HG02623 (cell line): ENCODE measurements at regions not wholly inside any gene's neighbourhood (a gene's known extent, or its start where the extent isn't known, plus 50 kb on each side); places are given as distances from the start of the nearest gene placed in this dataset.
A peak's percentile ranks its signal among the peaks of the same experiment; 100 is the strongest.

Experiments used
- ATAC-seq: cut with Tn5 transposase; IDR thresholded peaks from one replicate; pipeline ENCODE4 v1.9.1; 2021; ENCODE audit warnings: moderate library complexity; ENCODE audit not compliant: unreplicated experiment

DNA sequence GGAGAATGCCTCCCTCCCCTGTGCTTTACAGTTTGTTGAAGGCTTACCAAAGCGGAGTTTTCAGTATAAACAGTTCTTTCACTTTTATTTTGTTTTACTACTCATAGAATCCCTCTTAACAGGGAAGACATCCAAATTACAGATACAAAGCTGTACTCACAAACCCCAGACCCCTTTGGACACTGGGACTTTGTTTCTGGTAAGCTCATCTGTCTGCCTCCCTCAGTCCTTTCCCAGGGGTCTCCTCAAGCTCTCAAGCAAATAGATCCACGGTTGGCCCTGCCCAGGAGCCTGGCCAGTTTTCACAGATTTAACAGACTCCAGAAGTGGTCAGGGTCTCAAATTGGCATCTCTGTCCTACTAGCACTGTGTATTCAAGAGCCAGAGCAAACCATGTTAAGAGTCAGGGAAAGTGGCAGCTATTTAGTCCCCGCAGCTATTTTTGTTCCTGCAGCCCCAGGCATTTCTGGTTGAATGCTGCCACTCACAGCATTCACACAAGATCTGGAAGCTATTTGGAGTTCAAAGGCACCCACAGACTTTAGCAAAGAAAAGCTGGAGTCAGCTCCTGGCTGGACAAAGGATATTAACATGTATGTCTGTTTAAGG is 54.2 kb downstream of the TMEM100 start:
- no peak for ATAC-seq

DNA sequence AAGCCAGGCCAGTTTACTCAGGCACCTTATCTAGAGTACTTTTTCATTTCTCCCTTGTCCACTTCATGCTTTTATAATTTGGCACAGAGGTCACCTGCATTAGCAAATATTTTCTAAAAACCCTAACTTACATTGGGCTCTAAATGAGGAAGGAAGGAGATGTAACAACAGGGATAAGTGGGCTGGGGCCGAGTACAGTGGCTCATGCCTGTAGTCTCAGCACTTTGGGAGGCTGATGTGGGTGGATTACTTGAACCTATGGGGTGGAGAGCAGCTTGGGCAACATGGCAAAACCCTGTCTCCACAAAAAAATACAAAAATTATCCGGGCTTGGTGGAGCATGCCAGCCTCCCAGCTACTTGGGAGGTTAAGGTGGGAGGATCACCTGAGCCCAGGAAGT is 55.9 kb downstream of the TMEM100 start:
- ATAC-seq: no peak

DNA sequence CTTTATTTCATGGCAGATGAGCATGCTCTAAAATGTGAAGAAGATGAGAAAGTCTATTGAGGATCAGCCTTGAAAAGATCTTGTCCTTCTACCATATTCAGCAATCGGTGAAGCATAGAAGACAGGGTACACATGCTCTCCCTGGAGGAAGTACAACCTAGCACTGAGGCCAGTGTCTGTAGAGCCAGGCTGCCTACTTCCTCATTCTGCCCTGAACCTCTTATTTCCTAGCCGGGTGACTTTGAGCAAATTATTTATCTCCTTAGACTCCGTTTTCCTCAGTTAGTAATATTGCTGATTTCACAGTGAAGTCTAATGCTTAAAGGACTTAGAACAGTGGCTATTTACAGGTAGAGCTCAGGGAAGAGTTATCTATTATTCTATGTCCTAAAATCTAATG is 58.4 kb downstream of the TMEM100 start:
- ATAC-seq: peak; percentile 66

DNA sequence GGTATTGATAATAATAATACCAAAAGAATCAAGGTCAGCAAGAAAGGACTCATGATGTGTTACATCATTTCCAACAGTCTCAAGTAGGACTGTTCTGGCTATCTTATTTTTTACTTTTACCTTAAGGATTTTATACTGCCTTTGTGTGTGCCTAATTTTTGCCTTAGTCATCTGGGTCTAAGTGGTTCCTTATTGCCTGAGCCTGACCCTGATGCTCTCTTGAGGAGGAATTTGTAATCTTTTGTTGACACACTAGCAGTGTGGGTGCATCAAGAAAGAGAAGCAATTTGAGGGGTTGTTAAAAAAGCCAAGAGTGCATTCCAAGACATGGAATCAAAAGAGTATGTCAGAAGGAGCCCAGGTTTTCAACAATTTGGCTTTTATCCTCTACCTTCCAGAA is 59.3 kb downstream of the TMEM100 start:
- ATAC-seq: no peak

DNA sequence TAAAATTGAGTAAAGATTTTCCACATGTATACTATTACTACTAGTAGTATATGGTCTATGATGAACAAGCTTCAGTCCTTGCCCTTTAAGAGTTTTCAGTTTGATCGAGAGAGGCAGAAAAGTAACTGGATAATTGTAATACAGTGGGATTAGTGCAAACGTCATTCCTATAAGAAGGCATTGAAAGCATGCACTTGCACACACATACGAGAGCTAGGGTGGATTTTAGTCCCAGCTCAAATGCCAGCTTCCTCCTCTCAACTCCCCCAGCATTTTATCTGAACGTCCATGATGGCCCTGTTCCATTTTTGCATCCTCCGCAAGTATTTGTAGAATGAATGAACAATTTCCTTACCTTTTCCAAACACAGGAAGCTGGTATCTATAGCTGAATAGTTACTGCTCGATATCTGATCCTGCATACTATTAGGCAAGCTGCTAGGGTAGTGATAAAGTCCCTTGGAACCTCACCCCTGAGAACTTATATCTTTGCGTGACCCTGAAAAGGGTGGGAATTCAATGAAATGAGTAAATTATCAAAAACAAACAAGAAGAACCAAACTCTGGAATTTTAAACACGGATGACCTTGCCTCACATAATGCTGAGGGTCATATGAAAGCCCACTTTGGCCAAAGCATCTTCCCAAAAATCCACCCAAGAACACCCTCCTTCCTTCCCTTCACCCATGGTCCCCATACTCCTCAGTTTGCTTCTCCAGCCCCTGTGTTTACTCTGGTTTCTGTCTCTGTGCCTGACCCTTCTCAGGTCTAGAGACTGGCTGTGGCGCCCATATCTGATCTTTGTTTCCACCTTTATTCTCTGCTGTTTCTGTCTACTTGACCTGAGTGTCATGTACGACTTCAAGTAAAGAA is 60.5 kb downstream of the TMEM100 start:
- ATAC-seq: no peak

DNA sequence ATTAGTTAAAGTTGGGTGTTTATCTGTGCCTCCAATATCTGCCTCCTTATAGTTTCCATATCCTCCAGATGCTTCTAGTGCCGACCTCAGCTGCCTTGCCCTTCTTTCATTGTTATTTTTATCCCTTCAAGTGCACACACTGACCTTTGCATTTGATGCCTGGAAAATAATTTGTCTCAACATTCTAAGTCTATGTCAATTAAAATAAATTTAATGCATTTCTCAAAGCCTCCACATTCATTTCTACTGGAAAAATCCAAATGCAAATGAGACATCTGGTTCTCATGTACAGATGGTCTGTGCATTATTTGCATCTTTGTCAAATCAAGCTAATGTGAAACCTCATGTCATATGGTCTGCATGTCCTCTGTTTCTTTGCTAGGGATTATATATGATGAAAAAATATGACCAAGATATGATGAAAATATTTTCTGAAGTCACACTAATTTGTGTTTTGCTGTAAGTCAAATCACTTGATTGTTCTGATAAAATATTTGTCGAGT is 61.4 kb downstream of the TMEM100 start:
- no peak for ATAC-seq

DNA sequence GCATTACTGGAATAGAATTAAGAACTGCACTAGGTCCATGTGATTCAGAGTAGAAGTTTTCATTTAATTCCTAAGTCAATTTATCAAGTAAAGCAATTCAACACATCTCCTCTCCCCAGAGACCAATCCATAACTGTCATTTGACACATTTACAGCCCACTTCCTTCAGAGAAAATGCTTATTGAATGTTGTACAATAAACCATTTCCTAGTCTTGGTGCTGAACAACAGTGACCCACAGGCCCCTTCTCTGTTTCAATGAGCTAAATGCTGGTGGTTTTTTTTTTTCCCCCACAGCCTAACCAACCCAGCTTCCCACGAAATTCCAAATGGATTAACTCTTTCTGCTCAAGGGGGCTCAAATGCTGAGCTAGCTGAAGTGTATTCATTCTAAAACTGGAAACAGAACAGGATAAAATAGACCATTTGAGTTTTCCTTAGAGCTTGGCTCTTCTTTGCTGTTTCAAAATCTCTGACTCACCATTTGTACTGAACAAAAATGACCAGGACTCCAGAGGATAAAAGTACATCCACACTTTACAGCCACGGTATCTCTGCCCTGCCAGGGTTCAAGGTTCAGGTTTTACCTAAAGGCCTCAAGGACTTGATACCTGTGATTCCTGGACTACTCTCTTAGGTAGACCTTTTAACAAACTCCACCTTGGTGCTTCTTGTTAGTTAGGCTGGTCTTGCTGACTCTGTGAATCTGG is 62.3 kb downstream of the TMEM100 start:
- ATAC-seq: no peak

DNA sequence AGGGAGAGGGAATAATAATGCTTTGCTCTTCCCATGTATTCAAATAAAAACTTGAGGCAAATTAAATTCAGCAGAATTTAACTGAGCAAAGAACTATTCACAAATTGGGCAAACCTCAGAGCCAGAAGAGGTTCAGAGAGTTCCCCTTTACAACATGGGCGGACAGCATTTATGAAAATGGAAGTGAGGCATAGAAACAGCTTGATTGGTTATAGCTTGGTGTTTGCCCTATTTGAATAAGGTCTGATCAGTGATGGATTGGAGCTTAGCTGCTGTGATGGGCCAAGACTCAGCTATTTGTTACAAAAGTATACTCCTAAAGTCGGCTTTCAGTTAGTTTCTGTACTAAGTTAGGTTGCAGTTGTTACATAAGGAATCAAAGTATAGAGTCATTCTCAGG is 63.0 kb downstream of the TMEM100 start:
- ATAC-seq: no peak

DNA sequence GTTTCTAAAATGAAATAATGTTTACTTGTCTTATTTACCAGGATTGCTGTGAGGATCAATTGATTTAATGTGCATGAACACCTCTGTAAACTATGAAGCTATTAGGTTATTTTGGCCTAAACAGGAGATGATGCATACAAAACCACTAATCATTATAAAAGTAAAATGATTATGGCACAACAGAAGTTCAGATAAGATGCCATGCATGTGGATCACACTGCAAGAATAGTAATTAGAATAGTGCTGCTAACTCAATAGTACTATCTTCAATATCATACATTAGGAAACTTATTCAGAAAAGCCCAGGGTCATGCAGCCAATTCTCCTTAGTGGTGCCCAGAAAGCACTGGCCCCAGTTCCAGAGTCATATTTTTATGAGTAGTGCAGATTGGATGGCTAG is 66.9 kb downstream of the TMEM100 start:
- ATAC-seq: no peak

DNA sequence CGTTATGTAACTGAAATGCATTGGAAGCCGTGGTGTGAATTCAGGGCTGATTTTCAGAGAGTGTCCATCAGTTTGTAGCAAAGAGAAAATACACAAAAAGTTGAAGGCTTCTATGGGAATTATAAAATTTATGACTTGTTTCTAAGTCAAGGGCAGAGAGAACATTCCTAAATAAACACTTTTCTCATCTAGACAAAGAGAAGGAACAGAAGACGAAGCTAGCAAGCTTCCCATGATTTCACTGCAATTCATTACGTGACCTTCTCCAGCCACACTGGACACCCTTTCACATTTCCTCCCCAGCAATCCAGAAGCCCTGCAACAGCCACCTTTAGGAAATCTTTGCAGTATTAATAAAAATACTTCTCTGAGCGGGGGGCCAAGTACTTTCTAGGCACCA is 67.8 kb downstream of the TMEM100 start:
- no peak for ATAC-seq

DNA sequence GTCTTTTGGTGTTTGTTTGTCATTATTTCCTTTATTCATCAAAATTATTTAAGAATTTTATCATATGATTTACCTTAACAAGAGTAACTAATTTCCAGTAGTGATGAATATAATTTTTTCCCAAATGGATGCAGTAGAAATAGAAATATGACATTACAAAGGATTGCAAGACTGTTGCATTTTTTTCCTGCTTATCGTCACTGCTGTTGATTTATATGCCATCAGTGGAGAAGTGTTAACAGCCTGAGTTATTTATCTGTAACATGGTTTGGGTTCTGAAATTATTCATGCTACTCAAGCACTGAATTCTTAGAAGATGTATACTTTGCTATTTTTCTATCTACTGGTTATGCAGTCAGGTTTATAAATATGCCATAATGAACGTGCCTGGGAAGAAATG is 68.6 kb downstream of the TMEM100 start:
- ATAC-seq: no peak

DNA sequence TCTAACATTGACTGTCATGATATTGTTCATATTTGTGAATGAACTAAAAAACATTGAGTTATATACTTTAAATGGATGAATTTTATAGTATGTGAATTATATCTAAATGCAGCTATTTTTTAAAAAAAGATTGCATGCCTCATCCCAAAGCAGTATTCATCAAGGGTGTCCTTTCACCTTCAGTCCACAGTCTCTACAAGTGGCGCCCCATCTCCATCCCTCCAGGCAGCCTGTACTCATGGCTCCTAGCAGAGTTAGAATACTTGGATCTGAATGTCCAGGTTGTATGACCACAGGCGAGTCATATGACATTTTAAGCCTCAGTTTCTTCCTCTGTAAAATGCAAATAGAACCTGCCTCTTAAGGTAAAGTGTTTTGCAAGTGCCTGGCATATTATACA is 69.8 kb downstream of the TMEM100 start:
- no peak for ATAC-seq

DNA sequence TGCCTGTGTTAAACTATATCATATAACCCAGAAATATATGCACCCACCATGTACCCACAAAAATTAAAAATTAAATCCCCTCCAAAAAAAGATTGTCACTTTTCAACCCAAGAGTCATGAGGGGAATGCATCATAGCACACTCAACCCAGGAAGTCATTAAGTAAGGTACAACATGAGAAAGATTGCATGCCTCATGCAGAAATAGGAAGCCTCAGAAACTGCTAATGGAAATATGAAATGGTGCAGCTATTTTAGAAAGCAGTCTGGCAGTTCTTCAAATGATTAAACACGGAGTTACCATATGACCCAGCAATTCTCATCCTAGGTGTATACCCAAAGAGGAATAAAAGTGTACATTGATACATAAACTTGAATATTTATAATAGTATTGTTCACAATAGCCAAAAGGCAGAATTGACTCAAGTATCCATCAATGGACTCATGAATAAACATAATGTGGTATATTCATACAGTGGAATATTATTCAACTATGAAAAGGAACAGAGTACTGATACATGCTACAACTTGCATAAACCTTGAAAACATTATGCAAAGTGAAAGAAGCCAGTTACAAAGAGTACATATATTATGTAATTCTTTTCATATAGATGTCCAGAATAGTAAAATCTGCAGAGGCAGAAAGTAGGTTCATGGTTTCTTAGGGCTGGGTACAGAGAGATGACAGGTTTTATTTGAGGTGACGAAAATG is 70.4 kb downstream of the TMEM100 start:
- ATAC-seq: no peak

DNA sequence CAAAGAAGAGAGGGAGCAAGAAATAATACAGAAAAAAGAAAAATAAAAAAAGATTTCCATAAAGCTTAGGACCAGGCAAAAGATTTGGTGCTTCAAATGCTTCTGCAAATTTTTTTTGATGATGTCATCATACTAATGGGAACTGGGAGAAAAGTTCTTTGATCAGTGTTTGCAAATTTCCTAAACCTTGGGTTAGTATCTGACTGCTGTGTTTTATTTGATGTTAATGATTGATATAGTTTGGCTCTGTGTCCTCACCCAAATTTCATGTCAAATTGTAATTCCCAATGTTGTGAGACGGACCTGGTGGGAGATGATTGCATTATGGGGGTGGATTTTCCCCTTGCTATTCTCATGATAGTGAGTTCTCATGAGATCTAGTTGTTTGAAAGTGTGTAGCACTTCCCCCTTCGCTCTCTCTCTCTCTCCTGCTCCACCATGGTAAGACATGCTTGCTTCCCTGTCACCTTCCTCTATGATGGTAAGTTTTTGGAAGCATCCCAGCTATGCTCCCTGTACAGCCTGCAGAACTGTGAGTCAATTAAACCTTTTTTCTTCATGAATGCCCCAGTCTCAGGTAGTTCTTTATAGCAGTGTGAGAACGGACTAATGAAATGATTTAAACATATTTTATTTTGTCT is 72.6 kb downstream of the TMEM100 start:
- ATAC-seq: no peak

DNA sequence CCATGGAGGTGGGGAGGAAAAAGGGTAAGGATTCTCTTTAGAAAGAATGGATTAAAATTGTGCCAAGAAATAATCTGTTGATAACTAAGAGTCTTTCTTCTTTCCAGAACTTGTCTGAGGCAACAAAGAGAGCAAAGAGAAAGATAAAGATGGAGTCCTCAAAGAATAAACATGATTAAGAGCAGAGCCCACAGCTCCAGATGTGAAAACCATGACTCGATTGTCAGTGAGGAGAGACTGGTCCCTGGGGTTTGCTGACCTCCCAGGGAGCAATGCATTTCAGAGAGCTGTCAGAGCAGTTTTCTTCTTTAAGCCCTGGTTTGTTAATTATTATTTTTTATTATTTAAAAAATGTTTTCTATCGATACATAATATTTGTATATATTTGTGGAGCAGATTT is 74.6 kb downstream of the TMEM100 start:
- ATAC-seq: no peak

DNA sequence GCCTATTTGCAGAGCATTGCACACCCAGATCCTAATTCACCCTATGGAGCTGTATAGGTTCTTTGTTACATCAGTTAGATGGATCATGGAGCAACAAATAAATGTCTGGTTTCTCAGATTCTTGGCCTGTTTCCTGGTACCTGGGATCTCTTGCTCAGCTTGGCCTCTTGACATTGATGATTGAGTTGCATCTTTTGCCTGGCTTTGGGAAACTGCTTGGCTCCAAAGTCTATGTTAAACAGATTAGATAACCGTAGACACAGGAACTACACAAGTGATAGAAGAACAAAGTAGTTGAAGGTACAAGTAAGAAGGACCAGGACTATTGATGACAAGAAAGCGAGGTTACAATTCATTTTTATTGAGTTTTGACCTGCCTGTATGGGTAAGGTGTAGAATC is 77.3 kb downstream of the TMEM100 start:
- no peak for ATAC-seq

DNA sequence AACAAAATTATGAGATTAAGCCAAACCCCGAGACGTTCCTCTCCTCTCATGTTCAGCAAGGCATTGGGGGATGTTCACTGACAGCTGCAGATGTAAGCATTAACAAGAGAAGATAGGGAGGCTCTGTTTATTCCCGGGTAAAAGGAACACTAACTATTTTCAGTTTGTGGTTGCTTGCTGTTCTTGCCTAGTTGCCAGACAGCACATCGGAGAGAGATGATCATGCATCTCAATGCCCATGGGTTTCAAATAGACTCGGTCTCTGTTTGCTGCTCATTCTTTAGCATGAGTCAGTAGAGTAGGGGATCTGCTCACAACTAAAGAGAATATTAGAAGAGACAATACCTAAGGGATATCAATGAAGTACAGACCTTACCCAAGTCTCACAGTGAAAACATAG is 78.3 kb downstream of the TMEM100 start:
- no peak for ATAC-seq

DNA sequence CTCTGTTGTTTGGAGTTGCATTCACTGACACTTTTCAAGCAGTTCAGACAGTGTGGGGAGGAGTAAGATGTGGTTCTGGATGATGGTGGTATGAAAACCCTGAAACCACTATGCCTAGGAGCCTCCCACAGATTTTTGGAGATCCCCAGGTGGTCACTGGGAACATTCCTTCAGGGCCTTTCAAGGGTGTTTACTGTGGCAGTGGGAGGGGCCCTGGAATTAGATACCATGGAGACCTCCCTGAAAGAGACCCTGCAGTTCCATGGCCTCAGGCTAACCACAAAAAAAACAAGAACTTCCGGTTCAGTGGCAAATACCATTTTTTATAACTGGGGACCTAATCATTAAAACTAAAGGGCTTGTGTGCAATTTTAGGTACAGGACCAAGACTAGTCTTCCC is 79.9 kb downstream of the TMEM100 start:
- no peak for ATAC-seq

DNA sequence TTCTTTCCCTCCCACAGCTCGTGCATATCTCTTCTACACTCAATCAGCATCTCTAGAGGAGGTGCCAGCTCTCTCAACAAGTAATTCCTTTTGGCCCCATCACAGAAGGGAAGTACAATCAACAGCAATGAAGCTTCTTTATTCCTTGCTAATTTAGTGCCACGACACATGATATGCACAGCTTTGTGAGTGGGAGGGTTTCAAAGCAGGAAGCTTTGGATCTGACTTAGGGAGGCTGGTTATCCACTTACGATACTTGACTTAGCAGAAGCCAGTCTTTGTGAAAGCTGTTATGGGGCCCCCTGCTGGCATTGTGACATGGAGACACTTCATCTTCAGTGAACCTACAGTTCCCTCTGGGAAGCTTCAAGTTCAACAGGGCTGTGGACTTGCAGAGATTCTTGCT is 81.0 kb downstream of the TMEM100 start:
- ATAC-seq: no peak

DNA sequence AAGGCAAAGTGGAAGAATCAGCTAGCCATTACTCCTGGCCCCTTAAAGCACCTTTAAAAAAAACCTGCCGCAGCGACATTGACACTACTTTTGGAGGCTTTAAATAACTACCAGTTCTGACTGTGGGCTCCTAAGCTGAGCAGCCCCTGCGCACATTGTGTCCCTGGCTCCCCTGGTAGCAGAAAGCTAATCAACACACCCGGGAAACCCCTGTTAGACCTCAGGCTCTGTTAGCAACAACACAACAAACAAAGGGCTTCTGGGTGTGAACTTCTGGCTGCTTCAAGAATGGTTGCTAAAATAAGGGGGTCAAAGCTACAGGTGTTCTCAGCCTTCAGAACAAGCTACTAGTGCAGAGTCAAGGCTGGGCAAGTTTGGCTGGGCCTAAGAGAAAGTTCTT is 83.6 kb downstream of the TMEM100 start:
- no peak for ATAC-seq
